Activated CD8-positive, alpha-beta memory T cell treated with anti-CD3 and anti-CD28 coated beads, Interleukin-2, amount 10 ng/mL, durations not matched to agents 7 days and 5 days (primary cell): ENCODE measurements at regions not wholly inside any gene's neighbourhood (a gene's known extent, or its start where the extent isn't known, plus 50 kb on each side); places are given as distances from the start of the nearest gene placed in this dataset.

ENCODE experiments used
- ATAC-seq: fragments of 150-1000 bp; cut with Tn5 transposase; one replicate; pipeline ENCODE4 v1.10.0; 2021; ENCODE audit warnings: moderate library complexity
- CTCF ChIA-PET: fragments of 350-600 bp; sonication (Branson Sonifier 250); formaldehyde crosslinking; loops from one replicate; lab custom pipeline; 2021; ENCODE audit warnings: antibody characterized with exemption; lab: Charles Lee
- DNase-seq: peaks from one replicate; pipeline ENCODE4 v3.0.0-alpha.2; 2020
- H3K27ac Mint-ChIP-seq: one replicate; pipeline ENCODE4 v1.8.0; 2021; ENCODE audit warnings: mild to moderate bottlenecking, mixed read lengths
- H3K27me3 Mint-ChIP-seq: one replicate; pipeline ENCODE4 v1.8.0; 2021; ENCODE audit warnings: mixed read lengths
- H3K36me3 Mint-ChIP-seq: one replicate; pipeline ENCODE4 v1.8.0; 2021; ENCODE audit warnings: mild to moderate bottlenecking, mixed read lengths
- H3K4me1 Mint-ChIP-seq: one replicate; pipeline ENCODE4 v1.8.0; 2021; ENCODE audit warnings: mixed read lengths
- H3K4me3 Mint-ChIP-seq: one replicate; pipeline ENCODE4 v1.8.0; 2021; ENCODE audit warnings: mild to moderate bottlenecking, moderate library complexity, mixed read lengths
- H3K9me3 Mint-ChIP-seq: one replicate; pipeline ENCODE4 v1.8.0; 2022; ENCODE audit warnings: low read depth, mixed read lengths

GRCh38 chrX:14363728-14364127 is 165.6 kb upstream of the GLRA2 start:
- Mint-ChIP-seq H3K27ac (no peak overlapping the region), H3K36me3 (no peaks in the 10 kb centered on the region), H3K4me1 (no peaks in the 10 kb centered on the region), H3K4me3 (no peak overlapping the region), H3K9me3 (no peaks in the 10 kb centered on the region), H3K27me3 (no peaks in the 10 kb centered on the region)
- DNase-seq (no peak), ATAC-seq (no peak)
- CTCF ChIA-PET = no interaction called here

- Mint-ChIP-seq H3K27me3 (no peaks in the 10 kb centered on the region), H3K4me3 (no peak overlapping the region), H3K27ac (no peak overlapping the region), H3K9me3 (no peaks in the 10 kb centered on the region), H3K36me3 (no peaks in the 10 kb centered on the region), H3K4me1 (no peaks in the 10 kb centered on the region)
- ATAC-seq = no peak
- CTCF ChIA-PET = no interaction called here
- no peak for DNase-seq
Measured at GRCh38 chrX:14362721-14363120, 166.6 kb upstream of the GLRA2 start.

- Mint-ChIP-seq H3K27ac (no peak overlapping the region), H3K9me3 (no peaks in the 10 kb centered on the region), H3K4me1 (no peaks in the 10 kb centered on the region), H3K4me3 (no peak overlapping the region), H3K36me3 (no peaks in the 10 kb centered on the region), H3K27me3 (no peaks in the 10 kb centered on the region)
- DNase-seq (no peak), ATAC-seq (no peak)
- CTCF ChIA-PET = no interaction called here
Measured at GRCh38 chrX:14361435-14361834, 167.9 kb upstream of the GLRA2 start.

- no peaks in the 10 kb centered on the region for H3K27me3 Mint-ChIP-seq
- no peak overlapping the region for H3K4me3 Mint-ChIP-seq
- ATAC-seq = no peak
Measured at GRCh38 chrX:14359727-14360126, 169.6 kb upstream of the GLRA2 start.

GRCh38 chrX:14359316-14359715 is 170.0 kb upstream of the GLRA2 start:
- no peaks in the 10 kb centered on the region for H3K27me3 Mint-ChIP-seq
- no peaks in the 10 kb centered on the region for H3K4me1 Mint-ChIP-seq
- H3K27ac Mint-ChIP-seq = no peak overlapping the region
- CTCF ChIA-PET = no interaction called here
- no peak for DNase-seq
- no peaks in the 10 kb centered on the region for H3K36me3 Mint-ChIP-seq
- H3K9me3 Mint-ChIP-seq = no peaks in the 10 kb centered on the region
- no peak overlapping the region for H3K4me3 Mint-ChIP-seq
- ATAC-seq = no peak

More at GRCh38 chrX:14359727-14360126, 169.6 kb upstream of the GLRA2 start:
- no peaks in the 10 kb centered on the region for H3K4me1 Mint-ChIP-seq
- no peak overlapping the region for H3K27ac Mint-ChIP-seq
- CTCF ChIA-PET = no interaction called here
- no peak for DNase-seq
- no peaks in the 10 kb centered on the region for H3K36me3 Mint-ChIP-seq
- no peaks in the 10 kb centered on the region for H3K9me3 Mint-ChIP-seq

GRCh38 chrX:14357314-14357713 is 172.0 kb upstream of the GLRA2 start:
- CTCF ChIA-PET = no interaction called here
- no peak for ATAC-seq
- Mint-ChIP-seq H3K36me3 (no peaks in the 10 kb centered on the region), H3K27me3 (no peaks in the 10 kb centered on the region), H3K4me1 (no peaks in the 10 kb centered on the region), H3K27ac (no peak overlapping the region), H3K9me3 (no peaks in the 10 kb centered on the region), H3K4me3 (no peak overlapping the region)
- DNase-seq = no peak

GRCh38 chrX:14356401-14356800 is 172.9 kb upstream of the GLRA2 start:
- no peaks in the 10 kb centered on the region for H3K27me3 Mint-ChIP-seq
- ATAC-seq (no peak), DNase-seq (no peak)
- H3K9me3 Mint-ChIP-seq = no peaks in the 10 kb centered on the region
- H3K4me1 Mint-ChIP-seq = no peaks in the 10 kb centered on the region
- H3K4me3 Mint-ChIP-seq = no peak overlapping the region
- H3K36me3 Mint-ChIP-seq = no peaks in the 10 kb centered on the region
- no peak overlapping the region for H3K27ac Mint-ChIP-seq
- CTCF ChIA-PET = no interaction called here

GRCh38 chrX:14355556-14355955 is 173.8 kb upstream of the GLRA2 start:
- DNase-seq (no peak), ATAC-seq (no peak)
- H3K36me3 Mint-ChIP-seq = no peaks in the 10 kb centered on the region
- H3K4me3 Mint-ChIP-seq = no peak overlapping the region
- no peaks in the 10 kb centered on the region for H3K4me1 Mint-ChIP-seq
- no peak overlapping the region for H3K27ac Mint-ChIP-seq
- H3K27me3 Mint-ChIP-seq = no peaks in the 10 kb centered on the region
- H3K9me3 Mint-ChIP-seq = no peaks in the 10 kb centered on the region
- CTCF ChIA-PET = no interaction called here

- no peak overlapping the region for H3K27ac Mint-ChIP-seq
- no peak for DNase-seq
- H3K27me3 Mint-ChIP-seq = no peaks in the 10 kb centered on the region
- H3K4me3 Mint-ChIP-seq = no peak overlapping the region
- H3K9me3 Mint-ChIP-seq = no peaks in the 10 kb centered on the region
- CTCF ChIA-PET = no interaction called here
- no peaks in the 10 kb centered on the region for H3K4me1 Mint-ChIP-seq
- H3K36me3 Mint-ChIP-seq = no peaks in the 10 kb centered on the region
- no peak for ATAC-seq
Measured at GRCh38 chrX:14354521-14354920, 174.8 kb upstream of the GLRA2 start.

- no peak overlapping the region for H3K4me3 Mint-ChIP-seq
- no peak overlapping the region for H3K27ac Mint-ChIP-seq
- ATAC-seq (no peak), DNase-seq (no peak)
- H3K4me1 Mint-ChIP-seq = no peaks in the 10 kb centered on the region
- peaks cover 3% of the 10 kb centered on the region for H3K9me3 Mint-ChIP-seq
- no peaks in the 10 kb centered on the region for H3K36me3 Mint-ChIP-seq
- no peaks in the 10 kb centered on the region for H3K27me3 Mint-ChIP-seq
- CTCF ChIA-PET = no interaction called here
Measured at GRCh38 chrX:14352511-14352910, 176.8 kb upstream of the GLRA2 start.

GRCh38 chrX:14351611-14352303 is 177.6 kb upstream of the GLRA2 start:
- Mint-ChIP-seq H3K9me3 (peaks cover 3% of the 10 kb centered on the region), H3K36me3 (no peaks in the 10 kb centered on the region), H3K27ac (no peak overlapping the region), H3K4me3 (no peak overlapping the region), H3K27me3 (no peaks in the 10 kb centered on the region), H3K4me1 (no peaks in the 10 kb centered on the region)
- DNase-seq (no peak), ATAC-seq (no peak)
- CTCF ChIA-PET = no interaction called here

- no peak overlapping the region for H3K4me3 Mint-ChIP-seq
- CTCF ChIA-PET = no interaction called here
- H3K4me1 Mint-ChIP-seq = no peaks in the 10 kb centered on the region
Measured at GRCh38 chrX:14347523-14347922, 181.8 kb upstream of the GLRA2 start.

GRCh38 chrX:14344172-14344940 is 185.0 kb upstream of the GLRA2 start:
- no peak for ATAC-seq
- H3K4me3 Mint-ChIP-seq = no peak overlapping the region
- H3K27ac Mint-ChIP-seq = no peak overlapping the region
- no peaks in the 10 kb centered on the region for H3K36me3 Mint-ChIP-seq
- H3K27me3 Mint-ChIP-seq = no peaks in the 10 kb centered on the region
- H3K4me1 Mint-ChIP-seq = no peaks in the 10 kb centered on the region
- CTCF ChIA-PET = no interaction called here
- peaks cover 6% of the 10 kb centered on the region for H3K9me3 Mint-ChIP-seq
- DNase-seq = no peak

More at GRCh38 chrX:14347523-14347922, 181.8 kb upstream of the GLRA2 start:
- DNase-seq (no peak), ATAC-seq (no peak)
- Mint-ChIP-seq H3K27me3 (no peaks in the 10 kb centered on the region), H3K9me3 (peaks cover 6% of the 10 kb centered on the region), H3K27ac (no peak overlapping the region), H3K36me3 (no peaks in the 10 kb centered on the region)

GRCh38 chrX:14309431-14309830 is 219.9 kb upstream of the GLRA2 start:
- Mint-ChIP-seq H3K4me3 (no peak overlapping the region), H3K27me3 (no peaks in the 10 kb centered on the region), H3K36me3 (no peaks in the 10 kb centered on the region), H3K27ac (no peak overlapping the region), H3K9me3 (peaks cover 2% of the 10 kb centered on the region), H3K4me1 (no peaks in the 10 kb centered on the region)
- DNase-seq (no peak), ATAC-seq (no peak)
- CTCF ChIA-PET = no interaction called here
